ENCODE measurements at regions not wholly inside any gene's neighbourhood (a gene's known extent, or its start where the extent isn't known, plus 50 kb on each side); places are given as distances from the start of the nearest gene placed in this dataset.

GRCh38 chr18:32607816-32608215 is 137.1 kb upstream of the GAREM1 start (continued):
- TF ChIP-seq PRDM15 (CRISPR knock-in tag; IDR thresholded peaks at IDR 0.05) = no peak
- TF ChIP-seq TEAD4 (CRISPR knock-in tag; IDR thresholded peaks at IDR 0.05) = no peak
- no peak for TF ChIP-seq ATF3 (CRISPR knock-in tag; conservative IDR thresholded peaks at IDR 0.05)
- TF ChIP-seq PRRX2 (CRISPR knock-in tag; IDR thresholded peaks at IDR 0.05) = no peak
- TF ChIP-seq ZSCAN18 (CRISPR knock-in tag; IDR thresholded peaks at IDR 0.05) = no peak
- TF ChIP-seq RORB (CRISPR knock-in tag; IDR thresholded peaks at IDR 0.05) = no peak
- no peak for TF ChIP-seq FOXP4 (CRISPR knock-in tag; IDR thresholded peaks at IDR 0.05)
- no peak for TF ChIP-seq FOXK1 (CRISPR knock-in tag; IDR thresholded peaks at IDR 0.05)
- TF ChIP-seq NFE2L1 (CRISPR knock-in tag; IDR thresholded peaks at IDR 0.05) = no peak

GRCh38 chr18:32598144-32598543 is 127.5 kb upstream of the GAREM1 start:
- no peaks in the 10 kb centered on the region for H3K36me3 Mint-ChIP-seq
- DNase-seq (ENCODE audit: low spot score) = no peak
- no peak overlapping the region for H3K4me3 Mint-ChIP-seq
- H3K27ac Mint-ChIP-seq = no peak overlapping the region
- ATAC-seq = no peak
- H3K27me3 Mint-ChIP-seq (ENCODE audit: low read depth) = no peaks in the 10 kb centered on the region; the same call in 1 of the 2 replicates
- POLR2A ChIA-PET = no interaction called here
- CTCF ChIA-PET = no interaction called here
- peaks cover 6% of the 10 kb centered on the region; the same call in 1 of the 2 replicates for H3K9me3 Mint-ChIP-seq
- no peaks in the 10 kb centered on the region for H3K4me1 Mint-ChIP-seq
- no peak for TF ChIP-seq ATF1 (CRISPR knock-in tag; IDR thresholded peaks at IDR 0.05)
- TF ChIP-seq PREB (CRISPR knock-in tag; IDR thresholded peaks at IDR 0.05; ENCODE audit: borderline replicate concordance) = no peak
- TF ChIP-seq CBFB (CRISPR knock-in tag; IDR thresholded peaks at IDR 0.05; ENCODE audit: low read depth) = no peak
- TF ChIP-seq NR2C2 (CRISPR knock-in tag; IDR thresholded peaks at IDR 0.05) = no peak
- TF ChIP-seq ZNF416 (CRISPR knock-in tag; IDR thresholded peaks at IDR 0.05) = no peak
- TF ChIP-seq ATF6 (CRISPR knock-in tag; IDR thresholded peaks at IDR 0.05) = no peak
- TF ChIP-seq TEAD4 (CRISPR knock-in tag; IDR thresholded peaks at IDR 0.05) = no peak
- TF ChIP-seq JAZF1 (CRISPR knock-in tag; IDR thresholded peaks at IDR 0.05) = no peak
- TF ChIP-seq ZNF281 (CRISPR knock-in tag; IDR thresholded peaks at IDR 0.05) = no peak
- no peak for TF ChIP-seq RORB (CRISPR knock-in tag; IDR thresholded peaks at IDR 0.05)

All from WTC11 (cell line).